Stimulated activated memory B cell treated with anti-CD40 and anti-IgM and Interleukin-4, amounts not matched to agents 10 μg/mL and 1 μg/mL and 100 μg/mL, for 72 hours (primary cell): ENCODE measurements at regions not wholly inside any gene's neighbourhood (a gene's known extent, or its start where the extent isn't known, plus 50 kb on each side); places are given as distances from the start of the nearest gene placed in this dataset.

Experiments used
- ATAC-seq: fragments of 150-1000 bp; cut with Tn5 transposase; 2 replicates; pipeline ENCODE4 v1.10.0; 2021
- H3K27ac Mint-ChIP-seq: one replicate; pipeline ENCODE4 v1.8.0; 2022; ENCODE audit warnings: mild to moderate bottlenecking, mixed read lengths
- H3K27me3 Mint-ChIP-seq: one replicate; pipeline ENCODE4 v1.8.0; 2022; ENCODE audit warnings: mixed read lengths
- H3K36me3 Mint-ChIP-seq: one replicate; pipeline ENCODE4 v1.8.0; 2022; ENCODE audit warnings: mixed read lengths
- H3K4me1 Mint-ChIP-seq: one replicate; pipeline ENCODE4 v1.8.0; 2022; ENCODE audit warnings: mixed read lengths
- H3K4me3 Mint-ChIP-seq: one replicate; pipeline ENCODE4 v1.8.0; 2022; ENCODE audit warnings: mild to moderate bottlenecking, moderate library complexity, mixed read lengths
- H3K9me3 Mint-ChIP-seq: one replicate; pipeline ENCODE4 v1.8.0; 2022; ENCODE audit warnings: mixed read lengths

DNA sequence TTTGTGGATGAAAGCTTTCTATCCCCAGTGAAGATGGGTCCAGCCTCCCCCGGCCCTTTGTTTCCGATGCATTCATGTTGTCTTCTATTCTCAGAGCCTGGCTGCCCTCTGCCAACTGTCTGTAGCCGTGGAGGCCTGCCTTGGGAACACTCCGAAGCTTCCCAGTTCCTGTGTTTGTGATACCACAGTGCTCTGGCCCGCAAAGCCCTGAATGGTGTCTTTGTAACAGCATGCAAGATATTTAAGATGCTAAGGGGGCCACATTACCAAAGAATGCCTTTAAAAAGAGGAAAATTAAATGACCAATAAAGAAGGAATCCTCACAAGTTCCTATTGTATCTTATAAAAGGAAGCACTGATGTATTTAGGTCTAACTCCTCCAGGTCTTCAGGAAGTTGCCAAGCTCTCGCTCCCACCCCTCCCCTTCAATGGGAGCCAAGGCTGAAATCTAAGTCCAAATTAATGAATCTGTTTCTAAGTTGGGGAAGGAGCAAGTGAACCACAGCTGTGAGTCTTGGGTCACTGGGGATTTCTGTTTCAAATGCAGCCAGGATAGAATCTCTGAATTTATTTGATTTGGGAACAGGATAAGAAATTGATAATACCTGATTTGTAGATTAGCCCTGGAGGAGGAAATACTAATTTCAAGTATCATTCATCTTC lies 596.1 kb downstream of the QKI start:
- Mint-ChIP-seq H3K36me3 (no peaks in the 10 kb centered on the region), H3K27ac (no peak overlapping the region), H3K27me3 (no peaks in the 10 kb centered on the region), H3K9me3 (no peaks in the 10 kb centered on the region), H3K4me3 (no peak overlapping the region), H3K4me1 (no peaks in the 10 kb centered on the region)
- no peak for ATAC-seq

DNA sequence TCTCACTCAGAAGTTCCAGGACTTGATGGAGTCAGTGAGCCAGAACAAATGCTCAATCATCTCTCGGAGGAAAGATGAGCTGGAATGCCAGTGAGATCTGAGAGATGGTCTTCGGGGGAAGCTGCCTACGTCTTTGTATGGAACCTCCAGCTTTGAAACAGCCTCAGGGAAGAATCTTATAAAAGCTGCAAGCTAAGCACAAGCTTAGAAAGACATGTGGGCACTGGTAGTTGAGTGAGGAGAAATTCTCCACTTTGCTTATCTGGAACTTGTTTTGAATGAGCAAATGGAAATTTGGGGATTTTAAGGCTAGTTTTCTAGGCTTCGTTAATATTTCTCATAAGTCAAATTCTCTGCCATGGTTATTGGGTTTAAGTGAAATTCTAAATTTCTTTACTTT lies 594.4 kb downstream of the QKI start:
- Mint-ChIP-seq H3K4me1 (no peaks in the 10 kb centered on the region), H3K36me3 (no peaks in the 10 kb centered on the region)

DNA sequence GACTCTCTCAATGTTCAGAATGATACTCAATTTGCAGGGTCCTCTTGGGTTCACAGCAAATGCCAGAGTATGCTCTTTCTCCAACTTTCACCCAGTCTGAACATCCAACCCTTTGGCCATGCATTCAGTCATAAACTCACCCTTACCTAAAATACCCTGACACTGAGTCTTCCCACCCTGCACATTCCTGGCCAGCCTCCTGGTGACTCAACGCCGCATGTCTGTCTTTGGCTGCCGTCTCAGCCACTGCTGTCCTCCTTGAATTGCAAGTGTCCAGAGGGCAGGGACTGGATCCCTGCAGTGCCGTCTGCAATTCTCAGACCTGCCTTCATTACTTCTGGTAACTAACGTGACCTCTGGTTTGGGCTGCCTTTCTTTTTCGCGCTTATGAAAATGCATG lies 593.4 kb downstream of the QKI start:
- peaks cover 16% of the 10 kb centered on the region for H3K27me3 Mint-ChIP-seq
- no peaks in the 10 kb centered on the region for H3K4me1 Mint-ChIP-seq
- ATAC-seq: peak; percentile 14
- peaks cover 3% of the 10 kb centered on the region for H3K9me3 Mint-ChIP-seq
- no peak overlapping the region for H3K27ac Mint-ChIP-seq
- H3K4me3 Mint-ChIP-seq: no peak overlapping the region
- no peaks in the 10 kb centered on the region for H3K36me3 Mint-ChIP-seq

More for the DNA sequence above, 594.4 kb downstream of the QKI start:
- H3K9me3 Mint-ChIP-seq: peaks cover 3% of the 10 kb centered on the region
- no peak overlapping the region for H3K27ac Mint-ChIP-seq
- peaks cover 6% of the 10 kb centered on the region for H3K27me3 Mint-ChIP-seq
- ATAC-seq: no peak
- no peak overlapping the region for H3K4me3 Mint-ChIP-seq

DNA sequence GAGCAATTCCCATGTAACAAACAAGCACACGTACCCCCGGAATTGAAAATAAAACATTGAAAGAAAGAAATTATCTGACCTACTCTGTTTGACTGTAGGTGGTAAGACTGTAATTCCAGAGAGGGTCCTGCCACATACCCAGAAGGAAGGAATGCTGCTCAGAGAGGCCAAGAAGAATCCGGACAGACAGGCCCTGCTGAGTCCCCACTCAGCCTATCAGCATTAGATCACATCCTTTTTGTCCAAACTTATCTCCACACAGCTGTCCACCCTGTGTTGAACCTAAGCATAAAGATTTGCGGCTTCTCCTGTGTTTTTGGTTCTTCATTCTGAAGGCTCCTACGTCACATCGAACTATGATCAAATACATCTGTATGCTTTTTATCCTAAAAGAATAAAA lies 591.9 kb downstream of the QKI start:
- no peaks in the 10 kb centered on the region for H3K36me3 Mint-ChIP-seq
- H3K4me1 Mint-ChIP-seq: no peaks in the 10 kb centered on the region
- H3K27ac Mint-ChIP-seq: no peak overlapping the region
- H3K9me3 Mint-ChIP-seq: peaks cover 3% of the 10 kb centered on the region
- no peak for ATAC-seq
- H3K4me3 Mint-ChIP-seq: no peak overlapping the region
- H3K27me3 Mint-ChIP-seq: peaks cover 25% of the 10 kb centered on the region

DNA sequence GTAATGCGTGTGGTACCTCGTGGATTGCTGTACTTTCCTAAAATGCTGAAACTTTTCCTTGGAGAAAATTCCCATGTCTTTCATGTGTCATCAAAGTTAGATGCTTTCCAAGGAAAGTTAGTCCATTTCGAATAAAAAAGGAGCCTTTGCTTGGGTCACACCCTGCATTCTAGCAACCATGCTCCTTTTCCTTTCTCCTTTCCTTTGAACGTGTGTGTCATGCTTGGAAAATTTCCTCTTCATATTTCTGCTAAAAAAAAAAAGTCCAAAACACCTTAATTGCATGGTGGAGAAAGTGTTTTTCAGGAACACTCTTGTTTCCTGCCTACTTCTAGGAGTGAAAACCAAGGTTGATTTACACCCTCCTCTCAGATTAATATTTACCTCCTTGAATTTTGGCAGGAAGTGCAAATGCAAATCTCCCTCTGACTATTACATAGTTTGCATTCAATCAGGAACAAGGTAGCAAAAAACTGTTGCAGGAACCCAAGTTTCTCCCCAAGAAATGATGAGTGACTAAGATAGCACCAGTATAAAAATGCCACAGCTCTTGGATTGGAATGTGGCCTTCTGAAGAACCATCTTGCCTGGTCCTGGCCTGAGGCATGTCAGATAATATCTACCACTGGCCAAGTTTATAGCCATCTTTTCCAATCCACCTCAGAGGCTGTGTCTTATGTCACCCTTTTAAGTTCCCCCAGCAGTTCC lies 590.6 kb downstream of the QKI start:
- no peak overlapping the region for H3K27ac Mint-ChIP-seq
- H3K4me1 Mint-ChIP-seq: no peaks in the 10 kb centered on the region
- H3K4me3 Mint-ChIP-seq: no peak overlapping the region
- H3K9me3 Mint-ChIP-seq: peaks cover 3% of the 10 kb centered on the region
- H3K27me3 Mint-ChIP-seq: peaks cover 25% of the 10 kb centered on the region
- ATAC-seq: no peak
- no peaks in the 10 kb centered on the region for H3K36me3 Mint-ChIP-seq

DNA sequence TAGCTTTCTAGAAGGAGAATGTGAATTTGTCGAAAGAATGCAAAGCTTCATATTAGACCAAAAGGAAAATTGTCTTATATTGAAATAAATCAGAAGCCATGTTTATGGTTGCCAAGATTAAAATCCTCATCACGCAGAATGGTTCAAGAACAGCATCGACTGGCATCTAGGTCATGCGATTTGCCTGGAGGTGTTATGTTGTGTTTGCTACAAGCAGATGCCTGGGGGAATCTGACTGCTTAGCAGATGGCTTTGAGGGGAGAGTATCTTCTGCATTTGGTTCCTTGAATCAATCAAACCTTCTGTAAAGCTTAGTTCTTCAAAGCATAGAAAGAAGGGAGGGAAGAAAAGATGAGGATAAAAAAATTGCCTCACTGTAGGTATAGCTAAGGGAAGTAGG lies 585.8 kb downstream of the QKI start:
- H3K27ac Mint-ChIP-seq: no peak overlapping the region
- H3K9me3 Mint-ChIP-seq: peaks cover 3% of the 10 kb centered on the region
- no peak for ATAC-seq
- peaks cover 41% of the 10 kb centered on the region for H3K27me3 Mint-ChIP-seq
- H3K4me3 Mint-ChIP-seq: no peak overlapping the region
- H3K4me1 Mint-ChIP-seq: no peaks in the 10 kb centered on the region
- H3K36me3 Mint-ChIP-seq: no peaks in the 10 kb centered on the region

DNA sequence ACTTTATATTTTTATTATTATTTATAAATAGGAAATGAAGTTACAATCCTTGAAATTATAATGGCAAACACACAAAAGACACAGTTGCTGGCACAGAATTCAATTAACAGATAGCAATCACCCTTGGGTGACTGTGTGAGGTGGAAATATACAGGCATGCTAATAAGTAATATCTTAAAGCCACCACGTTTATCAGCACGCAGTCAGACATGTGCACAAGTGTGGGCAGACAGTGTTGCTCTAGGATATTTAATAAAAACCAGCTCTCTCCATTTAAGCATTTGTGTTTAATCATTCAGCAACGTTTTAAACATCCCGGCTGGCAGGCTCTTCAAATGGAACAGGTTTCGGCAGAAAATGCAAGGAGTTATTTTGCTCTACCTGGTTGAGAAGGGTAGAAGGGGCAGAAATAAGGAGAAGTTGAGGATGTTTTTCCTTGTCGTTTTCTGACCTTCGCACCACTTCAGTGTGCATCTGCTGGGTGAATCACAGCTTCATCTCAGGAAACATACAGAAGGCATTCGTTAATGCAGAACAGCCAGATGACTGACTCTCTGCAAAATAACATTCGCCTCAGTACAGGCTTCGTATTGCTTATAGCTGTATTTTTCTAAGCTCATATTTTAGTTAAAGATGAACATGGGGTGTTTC lies 585.1 kb downstream of the QKI start:
- no peaks in the 10 kb centered on the region for H3K36me3 Mint-ChIP-seq
- peaks cover 41% of the 10 kb centered on the region for H3K27me3 Mint-ChIP-seq
- H3K27ac Mint-ChIP-seq: no peak overlapping the region
- no peaks in the 10 kb centered on the region for H3K4me1 Mint-ChIP-seq
- no peak for ATAC-seq
- no peak overlapping the region for H3K4me3 Mint-ChIP-seq
- peaks cover 3% of the 10 kb centered on the region for H3K9me3 Mint-ChIP-seq

DNA sequence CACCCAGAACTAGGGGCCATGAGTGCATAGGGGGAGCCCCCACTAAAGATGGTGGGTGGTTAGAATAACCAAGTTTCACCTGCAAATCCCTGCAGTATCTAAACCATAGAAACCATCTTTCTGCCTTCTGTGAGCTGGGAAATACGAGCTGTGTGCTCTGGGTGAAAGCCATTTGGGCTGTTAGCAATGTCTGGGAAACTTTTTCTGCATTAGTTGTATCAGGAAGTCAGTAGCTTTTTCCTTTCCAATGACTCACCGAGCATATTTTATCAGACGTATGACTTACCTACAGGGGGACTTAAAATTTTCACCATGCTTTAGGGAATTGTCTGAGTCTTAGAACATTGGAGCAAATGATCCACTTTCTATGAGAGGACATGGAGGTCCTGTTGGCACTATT lies 584.0 kb downstream of the QKI start:
- H3K27me3 Mint-ChIP-seq: peaks cover 31% of the 10 kb centered on the region
- no peak overlapping the region for H3K27ac Mint-ChIP-seq
- no peaks in the 10 kb centered on the region for H3K4me1 Mint-ChIP-seq
- H3K36me3 Mint-ChIP-seq: no peaks in the 10 kb centered on the region
- no peak for ATAC-seq
- H3K4me3 Mint-ChIP-seq: no peak overlapping the region
- H3K9me3 Mint-ChIP-seq: no peaks in the 10 kb centered on the region

DNA sequence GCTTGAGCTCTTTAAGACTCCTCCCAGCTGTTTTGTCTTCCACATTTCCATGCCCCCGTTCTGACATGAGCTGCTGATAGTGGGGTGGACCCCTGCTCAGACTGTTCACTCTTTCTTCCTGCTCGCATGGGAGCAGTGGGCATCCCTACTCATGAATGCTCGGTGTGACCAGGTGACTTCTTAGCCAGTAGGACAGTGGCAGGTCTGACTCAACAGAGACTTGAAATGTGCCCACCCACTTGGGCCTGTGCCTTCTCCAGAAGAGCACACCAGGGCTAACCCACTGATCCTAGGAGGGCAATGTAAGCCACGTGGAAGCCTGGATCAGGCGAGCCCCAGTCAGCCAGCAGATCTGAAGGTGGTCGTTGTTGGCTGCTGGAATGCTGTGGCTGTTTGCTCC lies 582.0 kb downstream of the QKI start:
- H3K27ac Mint-ChIP-seq: no peak overlapping the region
- no peaks in the 10 kb centered on the region for H3K9me3 Mint-ChIP-seq
- no peaks in the 10 kb centered on the region for H3K4me1 Mint-ChIP-seq
- peak; percentile 31 for ATAC-seq
- H3K4me3 Mint-ChIP-seq: no peak overlapping the region
- H3K27me3 Mint-ChIP-seq: peaks cover 16% of the 10 kb centered on the region
- H3K36me3 Mint-ChIP-seq: no peaks in the 10 kb centered on the region

DNA sequence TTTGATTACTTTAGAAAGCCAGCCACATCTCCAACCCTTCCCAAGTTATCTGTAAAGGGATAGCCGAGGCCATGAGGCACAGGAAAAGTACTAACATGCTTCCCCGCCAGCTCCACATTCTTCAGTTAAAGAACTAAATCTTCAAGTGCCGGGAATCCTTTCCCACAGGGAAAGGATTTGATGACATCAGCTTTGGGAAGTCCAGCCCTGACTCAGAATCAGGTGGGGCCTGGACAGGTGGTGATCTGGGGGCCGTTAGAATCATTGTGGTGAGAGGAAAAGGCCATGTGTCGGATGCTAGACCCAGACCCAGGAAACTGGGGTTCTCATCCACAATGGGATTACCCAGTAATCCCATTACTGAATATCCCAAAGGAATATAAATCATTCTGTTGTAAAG lies 580.0 kb downstream of the QKI start:
- peaks cover 16% of the 10 kb centered on the region for H3K27me3 Mint-ChIP-seq
- no peaks in the 10 kb centered on the region for H3K36me3 Mint-ChIP-seq
- H3K27ac Mint-ChIP-seq: no peak overlapping the region
- no peaks in the 10 kb centered on the region for H3K4me1 Mint-ChIP-seq
- no peak for ATAC-seq
- no peaks in the 10 kb centered on the region for H3K9me3 Mint-ChIP-seq
- H3K4me3 Mint-ChIP-seq: no peak overlapping the region

DNA sequence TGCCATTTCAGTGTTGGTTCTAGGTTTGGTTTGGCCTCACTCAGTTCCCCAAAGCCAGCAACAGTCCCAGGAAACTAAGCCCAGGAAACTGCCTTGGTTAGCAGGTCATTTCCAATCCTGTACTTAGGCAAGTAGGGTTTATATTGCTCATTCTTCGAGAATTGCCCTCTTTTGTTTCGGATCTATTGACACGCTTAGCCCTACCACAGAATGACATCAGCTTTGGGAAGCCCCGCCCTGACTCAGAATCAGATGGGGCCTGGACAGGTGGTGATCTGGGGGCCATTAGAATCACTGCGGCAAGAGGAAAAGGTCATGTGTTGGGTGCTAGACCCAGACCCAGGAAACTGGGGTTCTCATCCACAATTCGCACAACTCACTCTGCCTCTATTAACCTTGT lies 578.2 kb downstream of the QKI start:
- Mint-ChIP-seq H3K4me1 (peaks cover 6% of the 10 kb centered on the region), H3K27me3 (peaks cover 14% of the 10 kb centered on the region), H3K4me3 (no peak overlapping the region), H3K27ac (no peak overlapping the region), H3K9me3 (no peaks in the 10 kb centered on the region), H3K36me3 (no peaks in the 10 kb centered on the region)
- ATAC-seq: no peak

DNA sequence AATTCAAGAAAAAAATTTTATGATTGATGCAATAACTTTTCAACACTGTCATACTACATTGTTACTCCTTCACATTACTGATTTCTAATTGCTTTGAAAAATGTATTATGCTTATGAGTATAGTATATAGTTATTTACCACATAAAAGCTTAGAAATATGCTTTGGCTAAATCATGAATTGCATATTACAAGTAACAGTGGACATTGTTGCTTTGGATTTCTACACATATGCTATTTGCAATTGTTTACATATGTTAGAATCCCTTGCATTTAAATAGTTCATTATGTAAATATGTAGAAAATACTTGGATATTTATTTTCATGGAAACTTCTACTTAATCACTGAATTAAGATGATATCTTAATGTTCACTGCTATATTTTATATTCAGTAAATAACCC lies 577.5 kb downstream of the QKI start:
- Mint-ChIP-seq H3K4me1 (peaks cover 6% of the 10 kb centered on the region), H3K27ac (no peak overlapping the region), H3K36me3 (no peaks in the 10 kb centered on the region), H3K9me3 (no peaks in the 10 kb centered on the region), H3K4me3 (no peak overlapping the region), H3K27me3 (peaks cover 7% of the 10 kb centered on the region)
- no peak for ATAC-seq

DNA sequence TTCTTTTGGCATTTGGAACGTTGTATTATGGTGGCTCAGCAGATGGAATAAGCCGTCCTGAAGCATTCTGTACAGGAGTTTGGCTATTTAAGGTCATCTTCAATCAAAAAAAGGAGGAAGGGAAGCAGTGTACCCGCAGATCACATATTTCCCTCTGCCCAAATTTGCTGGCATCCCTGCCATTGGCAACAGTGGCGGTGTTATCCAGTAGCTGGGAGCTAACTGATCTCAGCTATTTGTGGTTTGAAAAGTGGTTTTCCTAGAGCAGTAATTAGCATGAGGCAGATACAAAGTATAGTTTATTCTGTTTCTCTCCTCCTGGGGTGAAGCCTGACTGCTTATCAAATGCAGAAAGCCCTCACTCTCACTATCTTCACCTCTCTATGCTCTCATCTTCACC lies 576.8 kb downstream of the QKI start:
- H3K27me3 Mint-ChIP-seq: no peaks in the 10 kb centered on the region
- no peak overlapping the region for H3K4me3 Mint-ChIP-seq
- no peak overlapping the region for H3K27ac Mint-ChIP-seq
- peaks cover 6% of the 10 kb centered on the region for H3K4me1 Mint-ChIP-seq
- no peak for ATAC-seq
- no peaks in the 10 kb centered on the region for H3K36me3 Mint-ChIP-seq
- H3K9me3 Mint-ChIP-seq: no peaks in the 10 kb centered on the region

DNA sequence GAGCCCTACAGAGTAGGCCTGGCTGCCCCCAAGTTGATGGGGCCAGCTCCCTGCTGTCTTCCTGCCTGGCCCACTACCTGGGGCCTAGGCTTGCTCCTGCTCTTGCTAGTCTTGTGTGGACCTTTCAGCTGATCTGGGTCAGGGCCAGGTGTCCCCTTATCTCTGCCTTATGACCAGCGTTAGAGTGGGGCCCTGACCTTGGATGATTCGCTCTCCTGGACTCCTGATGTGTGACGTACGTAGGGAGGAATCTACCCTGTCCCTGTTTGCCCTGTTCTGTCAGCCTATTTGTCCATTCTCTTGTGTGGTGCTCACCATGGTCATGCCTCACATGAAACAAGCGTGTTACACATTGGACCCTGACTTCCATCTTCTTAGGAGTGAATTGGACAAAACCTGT lies 571.8 kb downstream of the QKI start:
- H3K9me3 Mint-ChIP-seq: no peaks in the 10 kb centered on the region
- H3K4me3 Mint-ChIP-seq: no peak overlapping the region
- H3K27ac Mint-ChIP-seq: no peak overlapping the region
- peaks cover 20% of the 10 kb centered on the region for H3K4me1 Mint-ChIP-seq
- no peaks in the 10 kb centered on the region for H3K27me3 Mint-ChIP-seq
- ATAC-seq: peak; percentile 16
- H3K36me3 Mint-ChIP-seq: no peaks in the 10 kb centered on the region

DNA sequence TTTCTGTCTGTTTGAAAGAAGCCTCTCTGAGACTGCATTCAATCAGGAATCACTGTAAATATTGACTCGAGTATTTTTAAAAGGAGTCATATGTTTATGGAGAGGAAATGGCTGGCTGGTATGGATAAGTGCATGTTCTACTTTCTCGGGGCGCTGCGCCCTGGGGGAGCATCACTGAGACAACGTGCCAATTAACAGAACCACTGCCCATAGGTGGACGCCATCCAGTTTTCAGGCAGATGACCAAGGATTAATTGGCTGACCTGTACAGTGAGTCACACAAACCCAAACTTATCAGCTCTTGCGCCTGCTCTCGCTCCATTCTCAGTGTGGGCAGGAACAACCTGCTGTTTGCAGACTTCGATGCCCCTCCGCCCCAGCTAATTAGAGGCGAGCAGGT lies 571.2 kb downstream of the QKI start:
- H3K4me1 Mint-ChIP-seq: peaks cover 20% of the 10 kb centered on the region
- no peaks in the 10 kb centered on the region for H3K36me3 Mint-ChIP-seq
- H3K27me3 Mint-ChIP-seq: no peaks in the 10 kb centered on the region
- no peak for ATAC-seq
- H3K9me3 Mint-ChIP-seq: no peaks in the 10 kb centered on the region
- H3K4me3 Mint-ChIP-seq: no peak overlapping the region
- no peak overlapping the region for H3K27ac Mint-ChIP-seq

DNA sequence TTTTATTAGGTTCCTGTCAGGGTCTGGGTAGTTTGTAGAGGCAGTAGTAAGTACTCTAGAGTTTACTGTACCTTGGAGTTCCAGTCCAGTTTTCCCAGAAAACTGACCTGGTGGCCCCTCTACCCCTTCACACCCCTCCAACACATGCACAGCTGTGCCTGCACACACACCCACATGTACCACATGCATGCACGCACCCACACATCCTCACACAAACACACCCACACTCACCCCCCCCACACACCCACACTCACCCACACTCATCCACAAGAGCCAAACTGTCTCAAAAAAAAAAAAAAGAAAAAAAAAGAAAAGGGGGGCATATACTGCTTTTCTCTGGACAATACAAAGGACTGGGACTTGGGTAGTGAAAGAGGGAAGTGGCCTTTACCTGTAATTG lies 570.5 kb downstream of the QKI start:
- H3K27ac Mint-ChIP-seq: peak overlapping the region; percentile 5
- peak; percentile 16 for ATAC-seq
- no peaks in the 10 kb centered on the region for H3K9me3 Mint-ChIP-seq
- no peaks in the 10 kb centered on the region for H3K36me3 Mint-ChIP-seq
- peaks cover 20% of the 10 kb centered on the region for H3K4me1 Mint-ChIP-seq
- H3K4me3 Mint-ChIP-seq: no peak overlapping the region
- H3K27me3 Mint-ChIP-seq: no peaks in the 10 kb centered on the region
